UCSD-AML1 (cell line): ENCODE measurements at regions not wholly inside any gene's neighbourhood (a gene's known extent, or its start where the extent isn't known, plus 50 kb on each side); places are given as distances from the start of the nearest gene placed in this dataset.
"Not testable (repeated sequence)": the region's sequence is repeated elsewhere in the genome, so short reads cannot be mapped to it uniquely, and the experiment has no call there.

Experiments used
- DNase-seq: peaks from one replicate; lab custom pipeline; 2025; ENCODE audit not compliant: unreplicated experiment; lab: John Stamatoyannopoulos, UW

DNA sequence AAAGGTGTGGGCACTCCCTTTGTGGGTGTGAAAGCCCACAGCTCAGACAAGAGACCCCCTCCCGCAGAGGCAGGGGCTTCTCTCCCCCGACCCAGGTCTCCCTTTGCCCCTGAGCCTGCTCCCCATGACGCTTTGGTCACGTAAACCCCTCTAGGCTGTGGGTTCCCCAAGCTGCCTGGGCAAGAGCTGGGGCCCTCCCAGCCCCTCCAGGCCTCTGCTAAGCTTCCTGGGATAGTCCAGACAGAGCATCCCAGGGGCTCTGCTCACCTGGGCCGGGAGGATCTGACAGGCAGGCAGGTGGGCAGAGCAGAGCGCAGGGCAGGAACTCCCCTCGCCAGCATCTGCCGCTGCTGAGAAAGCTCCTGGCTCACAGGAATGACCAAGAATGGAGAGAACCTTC lies 177.3 kb downstream of the BANP start:
- no peak for DNase-seq

DNA sequence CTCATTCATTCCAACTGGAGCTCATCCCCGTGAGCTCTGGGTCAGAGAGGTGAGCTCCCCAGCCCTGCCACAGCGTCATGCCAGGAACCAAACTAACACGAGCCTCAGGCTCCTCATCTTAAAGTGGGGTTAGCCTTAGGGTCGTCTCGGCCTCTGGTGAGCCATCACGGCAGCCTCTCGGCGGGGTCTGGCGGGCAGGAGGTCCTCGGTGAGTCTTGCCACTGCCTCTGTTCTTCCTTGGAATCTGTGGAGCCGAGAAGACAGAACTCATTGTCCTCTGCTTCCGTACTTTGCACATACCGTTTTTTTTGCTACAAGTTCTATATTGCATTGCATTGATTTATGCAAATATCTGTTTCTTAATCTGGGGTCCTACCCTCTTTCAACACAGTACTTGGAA lies 177.9 kb downstream of the BANP start:
- not testable (repeated sequence) for DNase-seq

DNA sequence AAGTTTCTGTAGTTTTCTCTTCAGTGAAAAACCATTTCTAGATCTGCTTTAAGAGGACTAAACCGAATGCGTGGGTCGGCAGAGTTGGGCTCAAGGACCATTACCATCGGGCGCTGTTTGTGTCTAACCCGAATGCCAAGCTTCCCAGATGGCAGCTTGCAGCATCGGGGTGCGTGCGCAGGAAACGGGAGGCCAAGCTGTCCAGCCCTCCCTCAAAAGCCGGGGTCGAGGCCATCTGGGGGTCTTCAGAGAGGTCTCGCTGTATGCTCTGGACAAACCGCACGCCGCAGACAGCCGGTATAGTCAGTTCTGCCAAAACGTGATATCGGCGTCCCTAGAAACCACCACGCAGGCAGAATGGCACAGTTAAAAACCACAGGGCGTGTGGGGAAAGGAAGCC lies 178.8 kb downstream of the BANP start:
- no peak for DNase-seq

- no peak for DNase-seq
These were observed 179.4 kb downstream of the BANP start for GRCh38 chr16:88130681-88131080.

- DNase-seq = no peak
These were observed 180.0 kb downstream of the BANP start for GRCh38 chr16:88131256-88131655.

GRCh38 chr16:88131966-88132365 lies 180.7 kb downstream of the BANP start:
- DNase-seq = no peak

DNA sequence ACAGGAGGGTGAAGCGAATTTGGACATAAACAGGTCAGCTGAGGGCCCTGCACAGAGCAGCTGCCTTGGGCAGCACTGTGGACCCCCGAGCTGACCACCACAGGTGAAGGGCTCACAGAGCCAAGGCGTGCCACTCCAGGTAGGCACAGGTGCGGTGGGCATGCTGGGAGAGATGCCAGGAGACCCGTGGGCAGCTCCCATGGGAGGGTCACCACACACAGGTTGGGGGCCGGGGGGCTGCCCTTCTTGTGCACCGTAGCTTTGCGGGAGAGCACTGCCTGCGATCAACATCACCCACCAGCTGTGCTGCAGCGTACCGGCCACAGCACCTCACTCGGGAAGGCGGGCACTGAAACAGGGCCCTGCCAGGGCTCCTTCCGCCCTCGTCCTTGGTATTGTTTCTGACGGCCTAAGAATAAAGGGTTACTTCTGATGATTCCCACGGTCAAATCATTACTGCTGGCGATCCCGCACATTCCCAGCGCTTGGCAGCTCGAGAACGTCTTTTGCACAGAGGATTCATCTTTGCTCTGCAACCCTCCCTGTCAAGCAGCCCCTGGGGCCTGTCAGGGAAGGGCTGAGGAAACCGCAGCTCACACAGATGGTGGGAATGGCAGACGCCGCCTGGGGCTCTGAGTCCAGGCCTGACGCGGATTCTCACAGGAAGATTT lies 181.7 kb downstream of the BANP start:
- DNase-seq = no peak

DNA sequence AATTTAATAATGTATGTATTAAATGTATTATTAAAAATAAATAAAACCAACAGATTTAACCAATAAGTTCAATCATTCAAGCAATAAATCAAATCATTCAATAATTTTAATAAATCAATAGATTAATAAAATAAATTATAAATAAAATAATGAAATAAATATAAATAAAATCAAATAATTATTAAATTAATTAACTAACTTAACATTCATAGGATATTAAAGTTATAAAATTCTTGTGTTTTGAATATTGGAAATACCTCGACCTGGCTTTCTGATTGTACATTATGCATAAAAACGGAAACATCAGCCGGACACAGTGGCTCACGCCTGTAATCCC lies 182.2 kb downstream of the BANP start:
- DNase-seq = no peak

DNA sequence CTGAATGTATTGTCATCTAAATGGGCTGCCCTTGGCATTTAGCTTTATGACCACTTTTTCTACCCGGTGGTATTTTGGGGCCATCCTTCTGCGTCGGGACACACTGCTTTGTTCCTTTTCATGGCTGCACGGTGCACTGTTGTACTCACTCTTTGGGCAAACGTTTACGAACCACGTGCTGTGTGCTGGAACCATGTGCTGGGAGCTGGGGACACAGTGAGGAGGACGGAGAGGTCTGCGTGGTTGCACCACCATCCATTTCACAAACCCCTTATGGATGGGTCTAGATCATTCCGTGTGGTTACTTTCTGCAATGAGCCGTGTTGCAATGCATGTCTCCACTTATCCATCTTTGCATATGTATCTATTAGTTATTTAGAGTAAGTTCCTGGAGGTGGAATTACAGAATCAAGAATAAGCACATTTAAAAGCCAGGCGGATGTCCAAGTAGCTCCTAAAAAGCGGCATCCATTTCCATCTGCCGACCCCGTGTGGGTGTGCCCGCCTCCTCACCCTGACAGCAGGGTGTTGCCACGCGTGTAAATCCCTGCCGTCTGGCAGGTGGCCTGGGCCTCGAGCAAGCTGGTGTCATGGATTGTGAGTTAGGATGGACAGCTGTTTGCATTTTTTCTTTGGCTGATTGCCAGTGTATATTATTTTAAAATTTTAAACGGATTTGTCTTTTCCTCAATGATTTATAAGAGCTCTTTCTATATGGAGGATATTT lies 183.1 kb downstream of the BANP start:
- DNase-seq = not testable (repeated sequence)

DNA sequence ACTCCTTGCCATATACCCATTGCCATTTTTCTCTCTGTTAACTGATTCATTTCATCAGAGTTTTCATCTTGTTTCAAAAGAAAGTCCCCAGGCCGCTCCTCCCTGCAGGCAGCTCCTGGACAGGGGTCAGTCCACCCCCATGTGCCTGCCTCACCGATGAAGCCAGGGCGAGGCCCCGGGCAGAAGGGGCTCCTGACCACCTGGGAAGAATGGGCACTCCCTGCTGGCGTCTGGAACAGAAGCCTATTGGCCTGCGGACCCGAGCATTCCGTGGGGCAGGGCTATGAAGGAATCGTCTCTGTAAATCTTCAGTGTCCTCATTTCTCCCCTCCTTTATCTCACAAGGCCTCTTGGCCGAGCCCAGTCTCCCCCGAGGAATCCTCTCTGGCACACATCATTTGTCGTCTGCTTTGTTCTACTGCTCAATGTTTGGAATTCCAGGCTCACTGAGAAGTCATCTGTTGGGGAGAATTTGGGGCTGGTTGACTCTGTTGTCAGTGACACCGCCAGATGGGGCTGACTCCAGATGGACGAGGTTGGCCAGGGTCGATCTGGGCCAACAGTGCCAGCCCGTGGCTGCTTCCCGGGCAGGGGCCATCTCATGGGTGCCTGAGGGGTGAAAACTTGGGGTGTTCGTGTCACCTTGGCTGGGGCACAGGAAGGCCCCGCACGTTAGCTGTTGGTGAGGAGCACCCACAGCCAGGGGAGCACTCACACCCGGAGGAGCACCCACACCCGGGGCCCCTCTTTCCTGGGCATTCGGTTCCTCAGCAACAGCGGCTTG lies 183.9 kb downstream of the BANP start:
- DNase-seq = not testable (repeated sequence)

- not testable (repeated sequence) for DNase-seq
These were observed 185.0 kb downstream of the BANP start for GRCh38 chr16:88136211-88136713.

GRCh38 chr16:88136939-88137338 lies 185.7 kb downstream of the BANP start:
- DNase-seq = not testable (repeated sequence)

DNA sequence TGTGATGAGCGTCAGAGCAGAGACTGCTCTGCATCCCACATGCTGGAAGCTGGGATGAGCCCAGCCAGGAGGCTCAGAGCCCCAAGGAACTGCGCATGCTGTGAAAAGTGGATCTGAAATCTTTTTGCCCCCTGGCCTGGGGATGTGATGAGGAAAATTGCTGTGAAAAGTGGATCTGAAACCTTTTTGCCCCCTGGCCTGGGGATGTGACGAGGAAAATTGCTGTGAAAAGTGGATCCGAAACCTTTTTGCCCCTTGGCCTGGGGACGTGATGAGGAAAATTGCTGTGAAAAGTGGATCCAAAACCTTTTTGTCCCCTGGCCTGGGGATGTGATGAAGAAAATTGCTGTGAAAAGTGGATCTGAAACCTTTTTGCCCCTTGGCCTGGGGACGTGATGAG lies 187.9 kb downstream of the BANP start:
- not testable (repeated sequence) for DNase-seq

- not testable (repeated sequence) for DNase-seq
These were observed 189.0 kb downstream of the BANP start for GRCh38 chr16:88140195-88140594.

DNA sequence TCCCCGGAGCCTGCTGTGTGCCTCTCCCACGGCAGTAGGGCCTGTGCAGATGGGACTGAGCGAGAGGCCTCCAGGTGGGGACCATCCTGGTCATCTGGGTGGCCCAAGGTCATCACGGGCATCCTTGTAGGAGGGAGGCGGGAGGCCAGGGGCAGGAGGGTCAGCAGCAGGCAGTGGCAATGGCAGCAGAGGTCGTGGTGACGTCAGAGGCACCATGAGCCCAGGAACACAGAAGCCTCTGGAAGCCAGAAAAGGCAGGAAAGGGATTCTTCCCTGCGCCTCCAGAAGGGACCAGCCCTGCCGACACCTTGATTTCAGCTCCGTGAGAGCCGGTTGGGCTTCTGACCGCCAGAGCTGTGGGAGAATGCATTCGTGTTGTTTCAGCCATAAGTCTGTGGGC lies 190.3 kb downstream of the BANP start:
- no peak for DNase-seq

GRCh38 chr16:88142056-88142935 lies 191.1 kb downstream of the BANP start:
- DNase-seq = not testable (repeated sequence)

DNA sequence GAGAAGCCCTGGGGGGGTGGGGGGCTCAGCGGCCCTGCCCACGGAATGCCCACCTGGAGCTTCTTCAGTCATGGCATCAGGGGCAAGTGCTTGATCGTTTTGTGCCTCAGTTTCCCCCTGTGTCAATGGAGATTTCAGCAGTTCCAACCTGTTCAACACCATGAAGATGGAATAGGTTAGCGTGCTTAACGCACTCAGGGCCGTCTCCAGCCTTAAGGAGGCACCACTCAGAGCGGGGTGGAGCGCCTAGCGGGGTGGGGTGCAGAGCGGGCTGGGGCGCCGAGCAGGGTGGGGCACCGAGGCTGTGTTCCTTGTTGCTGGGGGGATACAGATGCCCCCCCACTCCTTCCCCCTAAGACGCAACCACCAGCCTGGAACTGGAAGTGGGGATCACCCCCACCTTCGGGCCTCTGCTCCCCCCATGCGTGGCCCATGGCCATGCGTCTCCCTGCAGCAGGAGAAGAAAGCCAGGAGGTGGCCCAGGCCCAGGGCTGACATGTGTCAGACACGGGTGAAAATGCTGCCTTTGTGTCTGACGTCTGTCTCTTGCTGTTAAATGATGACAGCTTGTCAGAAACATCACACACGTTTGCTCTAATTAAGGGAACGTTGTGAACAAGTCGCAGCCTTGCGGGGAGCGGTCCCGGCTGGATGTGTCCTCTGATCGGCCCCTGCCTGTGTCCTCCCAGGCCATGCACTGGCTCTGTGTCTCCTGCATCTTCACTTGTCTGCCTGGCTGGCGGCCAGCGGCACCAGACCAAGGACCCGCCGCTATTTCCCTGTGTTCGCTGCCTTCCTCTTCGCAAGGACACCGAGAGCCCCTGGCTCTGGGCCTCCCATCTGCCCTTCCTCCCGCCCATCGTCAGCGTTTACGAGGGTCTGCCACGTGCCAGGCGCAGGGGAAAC lies 192.1 kb downstream of the BANP start:
- DNase-seq = not testable (repeated sequence)

GRCh38 chr16:88144028-88144511 lies 192.8 kb downstream of the BANP start:
- no peak for DNase-seq

- not testable (repeated sequence) for DNase-seq
These were observed 194.1 kb downstream of the BANP start for GRCh38 chr16:88145376-88145775.
